Activated naive CD8-positive, alpha-beta T cell treated with anti-CD3 and anti-CD28 coated beads, Interleukin-2, amount 50 U/mL, for 24 hours (primary cell): ENCODE measurements at regions not wholly inside any gene's neighbourhood (a gene's known extent, or its start where the extent isn't known, plus 50 kb on each side); places are given as distances from the start of the nearest gene placed in this dataset.
"Not testable (repeated sequence)": the region's sequence is repeated elsewhere in the genome, so short reads cannot be mapped to it uniquely, and the experiment has no call there.

Experiments
- ATAC-seq: fragments of 150-1000 bp; cut with Tn5 transposase; one replicate; pipeline ENCODE4 v1.10.0; 2021
- DNase-seq: peaks from one replicate; pipeline ENCODE4 v3.0.0; 2021
- H3K27ac Mint-ChIP-seq: one replicate; pipeline ENCODE4 v1.8.0; 2021; ENCODE audit warnings: mild to moderate bottlenecking, mixed read lengths
- H3K27me3 Mint-ChIP-seq: one replicate; pipeline ENCODE4 v1.8.0; 2021; ENCODE audit warnings: mixed read lengths
- H3K36me3 Mint-ChIP-seq: one replicate; pipeline ENCODE4 v1.8.0; 2021; ENCODE audit warnings: low read depth, mixed read lengths
- H3K4me1 Mint-ChIP-seq: one replicate; pipeline ENCODE4 v1.8.0; 2021; ENCODE audit warnings: mixed read lengths
- H3K4me3 Mint-ChIP-seq: one replicate; pipeline ENCODE4 v1.8.0; 2021; ENCODE audit warnings: mild to moderate bottlenecking, moderate library complexity, mixed read lengths
- H3K9me3 Mint-ChIP-seq: one replicate; pipeline ENCODE4 v1.8.0; 2021; ENCODE audit warnings: mixed read lengths

GRCh38 chr7:13107291-13107690 lies 419.9 kb downstream of the ARL4A start:
- Mint-ChIP-seq H3K27me3 (peaks cover 2% of the 10 kb centered on the region), H3K36me3 (no peaks in the 10 kb centered on the region), H3K9me3 (no peaks in the 10 kb centered on the region), H3K4me3 (no peak overlapping the region), H3K27ac (no peak overlapping the region), H3K4me1 (no peaks in the 10 kb centered on the region)
- DNase-seq (no peak), ATAC-seq (no peak)

DNA sequence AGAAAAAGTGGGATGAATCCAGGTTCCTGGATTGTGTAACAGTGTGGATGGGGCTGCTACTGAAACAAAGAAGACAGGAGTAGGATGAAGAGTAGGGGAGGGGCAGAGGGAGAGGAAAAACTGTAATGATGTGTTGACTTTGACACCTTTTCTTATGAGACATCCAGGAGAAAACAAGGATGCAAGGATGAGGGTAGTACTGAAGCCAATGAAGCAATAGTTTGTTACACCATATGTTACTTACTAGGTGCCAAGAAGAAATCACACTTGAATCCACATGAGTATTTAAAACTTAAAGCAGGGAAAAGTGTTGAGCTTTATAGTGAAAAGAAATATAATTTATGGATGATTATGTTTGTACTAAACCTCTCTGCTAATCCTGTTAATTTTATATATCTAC lies 420.6 kb downstream of the ARL4A start:
- DNase-seq: no peak
- Mint-ChIP-seq H3K4me1 (no peaks in the 10 kb centered on the region), H3K36me3 (no peaks in the 10 kb centered on the region), H3K27ac (no peak overlapping the region), H3K4me3 (no peak overlapping the region), H3K9me3 (no peaks in the 10 kb centered on the region), H3K27me3 (peaks cover 4% of the 10 kb centered on the region)
- ATAC-seq: no peak

DNA sequence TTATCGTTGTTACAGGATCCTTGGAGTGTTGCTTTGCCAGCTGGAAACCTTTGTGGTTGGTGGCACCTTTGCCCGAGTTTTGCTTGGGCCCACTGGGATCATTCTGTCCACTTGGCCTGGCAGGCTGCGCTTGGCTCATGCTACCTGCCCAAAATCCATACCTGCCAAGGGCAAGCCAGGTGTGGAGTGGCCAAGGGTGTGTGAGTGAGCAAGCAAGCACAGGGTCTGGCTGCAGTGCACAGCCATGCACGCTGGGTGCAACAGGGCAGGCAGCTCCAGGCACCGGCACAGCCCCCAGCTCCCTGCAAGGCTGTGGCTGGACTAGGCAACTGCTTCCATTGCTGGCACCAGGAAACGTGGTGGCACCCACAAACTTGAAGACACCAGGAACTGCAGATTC lies 421.8 kb downstream of the ARL4A start:
- Mint-ChIP-seq H3K27ac (no peak overlapping the region), H3K36me3 (no peaks in the 10 kb centered on the region), H3K4me3 (no peak overlapping the region), H3K9me3 (no peaks in the 10 kb centered on the region), H3K27me3 (peaks cover 4% of the 10 kb centered on the region), H3K4me1 (no peaks in the 10 kb centered on the region)
- DNase-seq: no peak
- no peak for ATAC-seq

GRCh38 chr7:13110107-13110506 lies 422.7 kb downstream of the ARL4A start:
- no peak overlapping the region for H3K27ac Mint-ChIP-seq
- no peak overlapping the region for H3K4me3 Mint-ChIP-seq
- no peaks in the 10 kb centered on the region for H3K4me1 Mint-ChIP-seq
- DNase-seq: no peak
- ATAC-seq: no peak
- H3K36me3 Mint-ChIP-seq: no peaks in the 10 kb centered on the region
- no peaks in the 10 kb centered on the region for H3K9me3 Mint-ChIP-seq
- peaks cover 1% of the 10 kb centered on the region for H3K27me3 Mint-ChIP-seq

- H3K4me1 Mint-ChIP-seq: no peaks in the 10 kb centered on the region
- no peak overlapping the region for H3K4me3 Mint-ChIP-seq
- no peaks in the 10 kb centered on the region for H3K36me3 Mint-ChIP-seq
- peaks cover 1% of the 10 kb centered on the region for H3K27me3 Mint-ChIP-seq
- no peak overlapping the region for H3K27ac Mint-ChIP-seq
- DNase-seq (no peak), ATAC-seq (no peak)
- H3K9me3 Mint-ChIP-seq: no peaks in the 10 kb centered on the region
Observed at GRCh38 chr7:13111230-13111629, 423.8 kb downstream of the ARL4A start.

DNA sequence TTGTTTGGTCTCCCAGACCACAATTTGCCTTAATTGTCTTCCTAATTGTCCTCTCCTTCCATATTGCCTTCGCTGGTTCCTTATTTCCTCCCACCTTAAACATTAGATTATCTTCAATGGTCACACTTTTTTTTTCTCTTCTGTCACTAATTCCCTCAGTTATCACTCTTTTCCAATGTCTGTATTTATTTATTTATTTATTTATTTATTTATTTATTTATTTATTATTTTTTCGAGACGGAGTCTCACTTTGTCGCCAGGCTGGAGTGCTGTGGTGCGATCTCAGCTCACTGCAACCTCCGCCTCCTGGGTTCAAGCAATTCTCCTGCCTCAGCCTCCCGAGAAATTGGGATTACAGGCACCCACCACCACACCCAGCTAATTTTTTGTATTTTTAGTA lies 426.8 kb downstream of the ARL4A start:
- H3K27ac Mint-ChIP-seq, H3K36me3 Mint-ChIP-seq: not testable (repeated sequence)

DNA sequence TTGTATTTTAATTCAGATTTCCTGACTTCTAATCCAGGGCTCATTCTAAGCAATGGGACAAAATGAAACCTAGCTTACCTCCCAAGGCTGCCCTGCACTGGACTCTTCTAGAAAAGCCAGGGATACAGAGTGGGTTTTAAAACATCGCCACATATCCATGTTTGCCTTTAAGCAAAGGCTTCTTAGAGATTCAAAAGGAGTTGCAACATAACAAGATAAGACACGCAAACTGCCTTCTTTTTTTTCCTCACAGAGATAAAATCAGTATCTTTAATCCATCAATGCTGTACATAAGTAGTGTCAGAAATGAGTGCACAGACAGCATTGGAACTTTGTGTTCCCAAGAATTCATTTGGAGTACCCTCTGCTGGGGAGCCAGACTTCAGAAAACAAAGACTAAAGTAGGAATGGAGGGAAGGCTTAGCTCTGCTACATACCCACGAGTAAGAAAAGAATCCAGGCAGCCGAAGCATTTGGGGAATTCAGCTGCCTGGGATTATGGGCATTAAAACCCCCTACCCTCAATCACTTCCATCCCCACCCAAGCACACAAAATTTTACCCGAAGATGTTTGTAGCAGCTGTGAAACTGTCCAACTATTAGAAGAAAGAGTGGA lies 427.8 kb downstream of the ARL4A start:
- Mint-ChIP-seq H3K4me3 (no peak overlapping the region), H3K9me3 (no peaks in the 10 kb centered on the region), H3K4me1 (no peaks in the 10 kb centered on the region), H3K36me3 (no peaks in the 10 kb centered on the region), H3K27me3 (peaks cover 1% of the 10 kb centered on the region), H3K27ac (no peak overlapping the region)
- DNase-seq: no peak
- ATAC-seq: no peak

More for the DNA sequence above, 426.8 kb downstream of the ARL4A start:
- H3K9me3 Mint-ChIP-seq, H3K4me1 Mint-ChIP-seq, H3K27me3 Mint-ChIP-seq, H3K4me3 Mint-ChIP-seq, ATAC-seq, DNase-seq: not testable (repeated sequence)

DNA sequence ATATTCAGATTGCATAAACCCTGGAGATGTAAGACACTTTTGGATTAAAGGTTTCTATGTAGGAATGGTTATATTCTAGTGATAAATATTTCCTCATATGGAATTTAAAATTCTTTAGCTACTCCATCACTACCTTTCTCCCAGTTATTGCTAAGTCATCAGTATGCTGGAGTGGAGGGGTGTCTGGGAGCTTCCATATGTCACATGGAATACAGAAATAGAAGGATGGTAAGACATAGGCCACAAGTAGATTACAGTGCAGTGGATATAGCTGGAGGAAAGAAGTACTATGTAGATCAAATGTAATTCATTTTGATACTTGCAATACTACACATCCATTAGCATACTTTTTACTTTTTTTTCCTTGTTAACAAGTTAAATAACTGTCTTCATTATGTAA lies 428.4 kb downstream of the ARL4A start:
- DNase-seq (no peak), ATAC-seq (no peak)
- no peaks in the 10 kb centered on the region for H3K36me3 Mint-ChIP-seq
- no peak overlapping the region for H3K27ac Mint-ChIP-seq
- H3K9me3 Mint-ChIP-seq: no peaks in the 10 kb centered on the region
- H3K4me3 Mint-ChIP-seq: no peak overlapping the region
- no peaks in the 10 kb centered on the region for H3K4me1 Mint-ChIP-seq
- peaks cover 1% of the 10 kb centered on the region for H3K27me3 Mint-ChIP-seq

- ATAC-seq: no peak
- no peak for DNase-seq
- no peaks in the 10 kb centered on the region for H3K36me3 Mint-ChIP-seq
- no peaks in the 10 kb centered on the region for H3K4me1 Mint-ChIP-seq
- peaks cover 1% of the 10 kb centered on the region for H3K27me3 Mint-ChIP-seq
- peaks cover under 1% of the 10 kb centered on the region for H3K9me3 Mint-ChIP-seq
- H3K4me3 Mint-ChIP-seq: no peak overlapping the region
- H3K27ac Mint-ChIP-seq: no peak overlapping the region
Observed at GRCh38 chr7:13117103-13117502, 429.7 kb downstream of the ARL4A start.

DNA sequence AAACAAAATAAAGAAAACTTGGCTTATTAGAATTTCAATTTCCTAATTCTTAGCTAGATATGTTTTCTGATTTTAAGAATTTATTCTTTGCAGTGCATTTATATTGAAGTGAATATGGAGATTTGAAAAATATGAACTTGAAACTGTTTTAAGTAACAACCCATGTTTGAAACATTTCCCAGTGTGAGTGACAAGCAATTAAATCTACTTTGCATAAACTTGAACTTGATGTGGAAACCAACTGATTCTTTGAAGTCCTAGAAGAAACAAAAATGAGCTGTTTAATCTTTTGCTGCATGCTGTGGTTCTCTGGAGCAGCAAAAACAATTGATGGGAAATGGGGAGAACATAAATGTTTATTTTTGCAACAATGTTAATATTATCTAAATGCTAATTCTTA lies 430.2 kb downstream of the ARL4A start:
- H3K27ac Mint-ChIP-seq: no peak overlapping the region
- no peaks in the 10 kb centered on the region for H3K36me3 Mint-ChIP-seq
- H3K9me3 Mint-ChIP-seq: peaks cover 3% of the 10 kb centered on the region
- H3K4me3 Mint-ChIP-seq: no peak overlapping the region
- H3K4me1 Mint-ChIP-seq: no peaks in the 10 kb centered on the region
- ATAC-seq (no peak), DNase-seq (no peak)
- H3K27me3 Mint-ChIP-seq: peaks cover 1% of the 10 kb centered on the region

DNA sequence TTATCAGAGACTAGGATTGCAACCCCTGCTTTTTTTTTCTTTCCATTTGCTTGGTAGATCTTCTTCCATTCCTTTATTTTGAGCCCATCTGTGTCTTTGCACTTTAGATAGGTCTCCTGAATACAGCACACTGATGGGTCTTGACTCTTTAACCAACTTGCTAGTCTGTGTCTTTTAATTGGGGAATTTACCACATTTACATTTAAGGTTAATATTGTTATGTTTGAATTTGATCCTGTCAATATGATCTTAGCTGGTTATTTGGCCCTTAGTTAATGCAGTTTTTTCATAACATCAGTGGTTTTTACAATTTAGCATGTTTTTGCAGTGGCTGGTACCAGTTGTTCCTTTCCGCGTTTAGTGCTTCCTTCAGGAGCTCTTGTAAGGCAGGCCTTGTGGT lies 437.2 kb downstream of the ARL4A start:
- DNase-seq, H3K4me1 Mint-ChIP-seq, H3K36me3 Mint-ChIP-seq, H3K27ac Mint-ChIP-seq, H3K27me3 Mint-ChIP-seq, H3K9me3 Mint-ChIP-seq, H3K4me3 Mint-ChIP-seq, ATAC-seq: not testable (repeated sequence)

GRCh38 chr7:13126347-13126746 lies 438.9 kb downstream of the ARL4A start:
- Mint-ChIP-seq H3K27me3 (peaks cover 10% of the 10 kb centered on the region), H3K4me1 (no peaks in the 10 kb centered on the region), H3K27ac (no peak overlapping the region), H3K4me3 (no peak overlapping the region), H3K9me3 (peaks cover 8% of the 10 kb centered on the region), H3K36me3 (peaks cover 1% of the 10 kb centered on the region)
- no peak for DNase-seq
- ATAC-seq: no peak

DNA sequence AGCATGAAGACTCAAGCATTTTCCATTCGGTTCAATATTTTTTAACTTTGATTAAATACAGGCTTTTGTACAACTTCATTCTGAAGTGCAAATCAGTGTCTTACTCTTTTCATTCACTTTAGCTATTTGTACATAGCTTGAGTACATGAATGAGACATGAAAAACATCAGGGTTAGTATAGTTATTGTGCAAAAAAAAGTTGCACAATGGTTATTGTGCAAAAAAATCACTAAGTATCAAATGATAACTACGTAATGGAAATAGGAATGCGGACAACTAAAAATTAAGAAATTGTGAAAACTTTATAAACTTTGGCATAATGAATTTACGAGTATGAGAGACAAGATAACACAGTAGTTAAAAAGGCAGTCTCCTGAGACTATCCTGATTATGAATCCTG lies 442.9 kb downstream of the ARL4A start:
- Mint-ChIP-seq H3K36me3 (no peaks in the 10 kb centered on the region), H3K4me3 (no peak overlapping the region), H3K27ac (no peak overlapping the region), H3K9me3 (no peaks in the 10 kb centered on the region), H3K4me1 (no peaks in the 10 kb centered on the region), H3K27me3 (peaks cover 6% of the 10 kb centered on the region)
- ATAC-seq (no peak), DNase-seq (no peak)

DNA sequence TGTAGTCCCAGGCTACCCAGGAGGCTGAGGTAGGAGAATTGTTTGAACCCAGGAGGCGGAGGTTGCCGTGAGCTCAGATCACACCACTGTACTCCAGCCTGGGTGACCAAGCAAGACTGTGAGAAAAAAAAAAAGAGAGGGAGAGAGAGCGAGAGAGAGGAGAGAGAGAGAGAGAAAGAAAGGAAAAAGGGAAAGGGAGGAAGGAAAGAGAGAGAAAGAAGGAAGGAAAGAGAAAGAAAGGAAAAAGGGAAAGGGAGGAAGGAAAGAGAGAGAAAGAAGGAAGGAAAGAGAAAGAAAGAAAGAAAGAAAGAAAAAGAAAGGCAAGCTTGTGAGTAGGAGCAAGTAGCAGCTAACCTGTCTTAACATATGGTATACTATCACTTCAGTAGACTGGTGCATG lies 443.5 kb downstream of the ARL4A start:
- H3K27me3 Mint-ChIP-seq, H3K9me3 Mint-ChIP-seq, H3K27ac Mint-ChIP-seq, H3K4me1 Mint-ChIP-seq, H3K36me3 Mint-ChIP-seq, H3K4me3 Mint-ChIP-seq, DNase-seq, ATAC-seq: not testable (repeated sequence)

GRCh38 chr7:13132314-13132713 lies 444.9 kb downstream of the ARL4A start:
- no peak for ATAC-seq
- Mint-ChIP-seq H3K9me3 (no peaks in the 10 kb centered on the region), H3K36me3 (no peaks in the 10 kb centered on the region), H3K27ac (no peak overlapping the region), H3K4me3 (no peak overlapping the region), H3K27me3 (peaks cover 6% of the 10 kb centered on the region), H3K4me1 (no peaks in the 10 kb centered on the region)
- DNase-seq: no peak

- ATAC-seq, H3K36me3 Mint-ChIP-seq, H3K4me1 Mint-ChIP-seq, H3K27ac Mint-ChIP-seq, H3K4me3 Mint-ChIP-seq, DNase-seq, H3K27me3 Mint-ChIP-seq, H3K9me3 Mint-ChIP-seq: not testable (repeated sequence)
Observed at GRCh38 chr7:13136345-13136744, 448.9 kb downstream of the ARL4A start.
